Trophoblast cell (in vitro differentiated cells and primary cell): ENCODE measurements at regions not wholly inside any gene's neighbourhood (a gene's known extent, or its start where the extent isn't known, plus 50 kb on each side); places are given as distances from the start of the nearest gene placed in this dataset.

Experiments used
- DNase-seq, 2 donors: peaks; one replicate each; pipeline ENCODE4 v3.0.0-alpha.2; 2016
- H2AFZ ChIP-seq: 2 replicates; pipeline ENCODE4 v1.6.1; 2013; ENCODE audit warnings: low read length, moderate library complexity, mild to moderate bottlenecking; ENCODE audit not compliant: insufficient read depth, poor library complexity
- H2AK5ac ChIP-seq: 2 replicates; pipeline ENCODE4 v1.6.1; 2013; ENCODE audit warnings: mild to moderate bottlenecking, low read length
- H2BK120ac ChIP-seq: 2 replicates; pipeline ENCODE4 v1.6.1; 2013; ENCODE audit warnings: low read length, mild to moderate bottlenecking, moderate library complexity; ENCODE audit not compliant: insufficient read depth, poor library complexity
- H2BK12ac ChIP-seq: 2 replicates; pipeline ENCODE4 v1.6.1; 2013; ENCODE audit warnings: mild to moderate bottlenecking, low read length, moderate library complexity
- H2BK5ac ChIP-seq: 2 replicates; pipeline ENCODE4 v1.6.1; 2013; ENCODE audit warnings: low read length, low read depth, moderate library complexity, mild to moderate bottlenecking; ENCODE audit not compliant: poor library complexity
- H3K14ac ChIP-seq: 2 replicates; pipeline ENCODE4 v1.6.1; 2013; ENCODE audit warnings: mild to moderate bottlenecking, low read length
- H3K18ac ChIP-seq: 2 replicates; pipeline ENCODE4 v1.6.1; 2013; ENCODE audit warnings: mild to moderate bottlenecking, low read length
- H3K23ac ChIP-seq: 2 replicates; pipeline ENCODE4 v1.6.1; 2013; ENCODE audit warnings: low read length
- H3K27ac ChIP-seq: 2 replicates; pipeline ENCODE4 v1.5.1; 2013; ENCODE audit warnings: low read depth, mild to moderate bottlenecking, inconsistent platforms, low read length, moderate library complexity
- H3K27me3 ChIP-seq: 2 replicates; pipeline ENCODE4 v1.6.1; 2013; ENCODE audit warnings: inconsistent platforms, mild to moderate bottlenecking, low read length, moderate library complexity; ENCODE audit not compliant: insufficient read depth
- H3K36me3 ChIP-seq, 2 experiments: 1 replicate in 1 of 2; 2 replicates in 1 of 2; pipeline ENCODE4 v1.6.1; 2013; ENCODE audit warnings: low read length in 2 of 2, mild to moderate bottlenecking in 2 of 2, moderate library complexity in 1 of 2; ENCODE audit not compliant: insufficient read depth in 2 of 2, control insufficient read depth in 1 of 2
- H3K4ac ChIP-seq: 2 replicates; pipeline ENCODE4 v1.6.1; 2013; ENCODE audit warnings: low read depth, mild to moderate bottlenecking, low read length, moderate library complexity
- H3K4me1 ChIP-seq, 2 experiments: 1 replicate in 1 of 2; 2 replicates in 1 of 2; pipeline ENCODE4 v1.6.1; 2013; ENCODE audit warnings: low read length in 2 of 2, mild to moderate bottlenecking in 2 of 2, moderate library complexity in 1 of 2; ENCODE audit not compliant: insufficient read depth in 2 of 2, control insufficient read depth in 1 of 2
- H3K4me2 ChIP-seq: 2 replicates; pipeline ENCODE4 v1.6.1; 2013; ENCODE audit warnings: inconsistent platforms, mild to moderate bottlenecking, low read length, moderate library complexity
- H3K4me3 ChIP-seq: 2 replicates; pipeline ENCODE4 v1.5.1; 2013; ENCODE audit warnings: mild to moderate bottlenecking, low read depth, low read length, inconsistent platforms
- H3K79me1 ChIP-seq: one replicate; pipeline ENCODE4 v1.6.1; 2013; ENCODE audit warnings: low read length
- H3K79me2 ChIP-seq: 2 replicates; pipeline ENCODE4 v1.6.1; 2013; ENCODE audit warnings: low read length, mild to moderate bottlenecking; ENCODE audit not compliant: control insufficient read depth, insufficient read depth, poor library complexity
- H3K9ac ChIP-seq: 2 replicates; pipeline ENCODE4 v1.6.1; 2013; ENCODE audit warnings: mild to moderate bottlenecking, low read length
- H3K9me3 ChIP-seq: 2 replicates; pipeline ENCODE4 v1.6.1; 2013; ENCODE audit warnings: low read depth, mild to moderate bottlenecking, control low read depth, inconsistent platforms, low read length; ENCODE audit not compliant: insufficient read depth
- H4K12ac ChIP-seq: 2 replicates; pipeline ENCODE4 v1.6.1; 2013; ENCODE audit warnings: low read depth, mild to moderate bottlenecking, low read length, moderate library complexity
- H4K8ac ChIP-seq: 2 replicates; pipeline ENCODE4 v1.6.1; 2013; ENCODE audit warnings: low read depth, mild to moderate bottlenecking, low read length, moderate library complexity
- H4K91ac ChIP-seq: one replicate; pipeline ENCODE4 v1.6.1; 2013; ENCODE audit warnings: low read depth, mild to moderate bottlenecking, low read length, moderate library complexity
- WGBS: extraction: QIAGEN DNeasy Blood & Tissue Kit; methylation state at CpG from one replicate; pipeline ENCODE4 v1.1.7; 2013; ENCODE audit warnings: missing lambda C conversion rate; ENCODE audit not compliant: insufficient read length, insufficient coverage; ENCODE audit errors: extremely low coverage; 5-methylcytosine and 5-hydroxymethylcytosine counted together

- Histone ChIP-seq H2AK5ac (no peak overlapping the region), H3K4me2 (no peak overlapping the region), H4K91ac (no peak overlapping the region), H3K36me3 (no peaks in the 10 kb centered on the region), H3K79me1 (no peaks in the 10 kb centered on the region), H2AFZ (no peak overlapping the region), H4K8ac (no peak overlapping the region), H3K79me2 (no peaks in the 10 kb centered on the region), H3K23ac (no peak overlapping the region), H4K12ac (no peak overlapping the region), H2BK12ac (no peak overlapping the region), H3K9ac (no peak overlapping the region), H3K4me3 (no peak overlapping the region), H3K4me1 (no peaks in the 10 kb centered on the region), H3K9me3 (peaks cover 8% of the 10 kb centered on the region), H3K27ac (no peak overlapping the region), H3K4ac (no peak overlapping the region), H2BK5ac (no peak overlapping the region), H3K18ac (no peak overlapping the region), H3K14ac (no peak overlapping the region), H2BK120ac (no peak overlapping the region), H3K27me3 (peaks cover 3% of the 10 kb centered on the region)
- peak; percentile 86 to 91 for DNase-seq
- WGBS, result no CpG with 5 or more reads among the region's 5 CpGs
Observed at GRCh38 chr7:4621396-4621795, 60.7 kb upstream of the FOXK1 start.

GRCh38 chr7:4626318-4626845, 55.7 kb upstream of the FOXK1 start:
- Histone ChIP-seq H3K9ac (no peak overlapping the region), H3K9me3 (peaks cover 5% of the 10 kb centered on the region), H3K4me3 (no peak overlapping the region), H2AK5ac (no peak overlapping the region), H3K36me3 (no peaks in the 10 kb centered on the region), H2BK120ac (no peak overlapping the region), H3K79me1 (no peaks in the 10 kb centered on the region), H3K4me2 (no peak overlapping the region), H4K8ac (no peak overlapping the region), H2BK5ac (no peak overlapping the region), H4K12ac (no peak overlapping the region), H3K14ac (no peak overlapping the region), H2AFZ (no peak overlapping the region), H2BK12ac (no peak overlapping the region), H3K4me1 (no peaks in the 10 kb centered on the region), H3K23ac (no peak overlapping the region), H3K27ac (no peak overlapping the region), H4K91ac (no peak overlapping the region), H3K4ac (no peak overlapping the region), H3K79me2 (no peaks in the 10 kb centered on the region), H3K18ac (no peak overlapping the region), H3K27me3 (peaks cover 3% of the 10 kb centered on the region)
- no CpG with 5 or more reads among the region's 5 CpGs for WGBS
- no peak for DNase-seq

DNA sequence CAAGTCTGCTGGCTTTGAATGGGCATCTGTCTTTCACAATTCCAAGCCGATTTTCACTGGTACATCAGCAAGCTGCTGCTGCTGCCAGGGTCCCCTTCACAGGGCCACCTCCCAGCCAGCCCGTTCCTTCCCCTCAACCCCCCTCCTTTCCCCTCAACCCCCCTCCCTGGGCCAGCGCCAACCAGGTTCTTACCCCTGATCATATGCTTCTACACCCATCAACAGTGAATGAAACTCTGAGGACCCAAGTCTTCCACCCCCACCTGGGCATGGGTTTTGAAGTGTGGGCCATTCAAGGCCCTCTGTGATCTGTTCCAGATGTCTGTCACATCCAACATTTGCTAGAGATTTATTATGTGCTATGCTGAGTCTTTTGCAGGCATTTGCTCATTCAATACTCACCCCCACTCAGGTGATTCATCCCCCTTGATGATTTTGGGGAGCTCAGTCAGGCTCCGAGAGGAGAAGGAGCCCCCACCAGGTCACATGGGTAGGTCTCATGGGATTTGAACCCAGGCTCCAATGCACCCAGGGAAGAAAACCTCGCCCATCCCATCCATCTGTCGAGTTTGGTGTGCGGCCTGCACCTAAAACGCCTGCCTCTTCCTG, 52.7 kb upstream of the FOXK1 start:
- Histone ChIP-seq H3K27me3 (no peaks in the 10 kb centered on the region), H2BK5ac (no peak overlapping the region), H3K36me3 (no peaks in the 10 kb centered on the region), H3K4ac (no peak overlapping the region), H2AFZ (no peak overlapping the region), H2BK120ac (no peak overlapping the region), H3K9ac (no peak overlapping the region), H3K27ac (no peak overlapping the region), H4K12ac (no peak overlapping the region), H3K4me1 (no peaks in the 10 kb centered on the region), H4K8ac (no peak overlapping the region), H2AK5ac (no peak overlapping the region), H3K79me2 (no peaks in the 10 kb centered on the region), H3K9me3 (peaks cover 3% of the 10 kb centered on the region), H2BK12ac (no peak overlapping the region), H3K4me2 (no peak overlapping the region), H3K23ac (no peak overlapping the region), H3K18ac (no peak overlapping the region), H3K4me3 (no peak overlapping the region), H3K14ac (no peak overlapping the region), H4K91ac (no peak overlapping the region), H3K79me1 (no peaks in the 10 kb centered on the region)
- no peak for DNase-seq
- WGBS, result no CpG with 5 or more reads among the region's 8 CpGs

DNA sequence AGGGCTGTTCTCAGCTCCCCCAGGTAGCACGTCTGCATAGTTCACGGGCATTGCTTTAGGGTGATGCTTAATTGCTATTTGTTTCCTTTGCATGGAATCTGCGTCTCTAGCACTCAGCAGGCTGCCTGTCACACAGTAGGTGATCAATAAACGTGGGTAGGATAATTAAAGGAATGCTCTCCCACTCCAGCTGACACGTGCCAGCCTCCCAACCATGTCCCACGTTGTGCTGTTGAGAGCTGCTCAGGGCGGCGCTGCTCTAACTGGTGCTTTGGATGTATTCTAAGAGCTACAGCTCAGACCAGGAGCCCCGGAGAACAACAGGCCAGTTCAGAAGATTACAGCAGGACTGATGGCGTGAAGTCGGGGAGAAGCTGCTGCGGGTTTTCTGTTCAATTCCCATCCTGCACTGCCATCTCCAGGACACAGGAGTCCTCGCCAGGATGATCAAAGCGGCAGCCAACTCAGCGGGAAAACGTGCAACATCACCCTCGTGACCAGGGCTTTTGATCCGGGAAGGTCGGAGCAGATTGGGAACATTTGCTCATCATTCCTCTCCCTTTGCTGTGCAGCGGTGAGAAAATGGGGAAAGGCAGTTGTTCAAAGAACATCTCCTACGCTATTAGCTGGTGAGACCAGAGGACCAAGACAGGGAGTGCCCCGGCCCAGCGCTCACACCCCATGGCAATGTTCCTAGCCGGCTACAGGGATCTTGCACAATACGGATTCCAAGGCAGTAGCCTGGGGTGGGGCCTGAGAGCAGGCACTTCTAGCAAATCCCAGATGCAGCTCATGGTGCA, 50.5 kb upstream of the FOXK1 start:
- H3K9me3 ChIP-seq, result peaks cover 3% of the 10 kb centered on the region
- H2BK12ac ChIP-seq, result no peak overlapping the region
- no peak overlapping the region for H3K4ac ChIP-seq
- H3K27me3 ChIP-seq, result no peaks in the 10 kb centered on the region
- H2BK120ac ChIP-seq, result no peak overlapping the region
- H3K36me3 ChIP-seq, result no peaks in the 10 kb centered on the region
- peak overlapping the region; percentile 9 for H3K4me2 ChIP-seq
- H3K79me2 ChIP-seq, result no peaks in the 10 kb centered on the region
- DNase-seq, result peak; percentile 85 to 86
- no peak overlapping the region for H3K9ac ChIP-seq
- H3K23ac ChIP-seq, result no peak overlapping the region
- WGBS, result no CpG with 5 or more reads among the region's 25 CpGs
- no peaks in the 10 kb centered on the region for H3K79me1 ChIP-seq
- no peak overlapping the region for H4K8ac ChIP-seq
- H2AFZ ChIP-seq, result peak overlapping the region; percentile 13
- H2AK5ac ChIP-seq, result no peak overlapping the region
- no peak overlapping the region for H3K4me3 ChIP-seq
- no peak overlapping the region for H4K12ac ChIP-seq
- H3K4me1 ChIP-seq, result no peaks in the 10 kb centered on the region
- H2BK5ac ChIP-seq, result no peak overlapping the region
- H3K14ac ChIP-seq, result no peak overlapping the region
- no peak overlapping the region for H3K27ac ChIP-seq
- no peak overlapping the region for H4K91ac ChIP-seq
- no peak overlapping the region for H3K18ac ChIP-seq
